MM.1S (cell line): ENCODE measurements at regions not wholly inside any gene's neighbourhood (a gene's known extent, or its start where the extent isn't known, plus 50 kb on each side); places are given as distances from the start of the nearest gene placed in this dataset.

Experiments
- CTCF ChIP-seq: fragments of 300-600 bp; sonication (generic); IDR thresholded peaks from 2 replicates; pipeline ENCODE4 v1.5.1; 2016; ENCODE audit warnings: antibody characterized with exemption, low read length, mixed read lengths
- EZH2 ChIP-seq: fragments of 300-600 bp; sonication (generic); optimal IDR thresholded peaks from 2 replicates; pipeline ENCODE3; 2017; ENCODE audit warnings: low read depth, mild to moderate bottlenecking, antibody characterized with exemption, low read length, mixed read lengths

- TF ChIP-seq EZH2: no peak
- TF ChIP-seq CTCF: no peak
Measured at GRCh38 chr5:98069876-98070512, 703.5 kb upstream of the RGMB start.
